OCI-M2 (cell line): ENCODE measurements at regions not wholly inside any gene's neighbourhood (a gene's known extent, or its start where the extent isn't known, plus 50 kb on each side); places are given as distances from the start of the nearest gene placed in this dataset.

Experiments
- DNase-seq: peaks from one replicate; lab custom pipeline; 2025; ENCODE audit not compliant: unreplicated experiment; lab: John Stamatoyannopoulos, UW

GRCh38 chr1:240018617-240019016 lies 73.1 kb upstream of the FMN2 start:
- no peak for DNase-seq

GRCh38 chr1:240019524-240019923 lies 72.2 kb upstream of the FMN2 start:
- DNase-seq = no peak

- DNase-seq = no peak
These were observed 70.8 kb upstream of the FMN2 start for GRCh38 chr1:240020871-240021270.

- DNase-seq = no peak
These were observed 70.0 kb upstream of the FMN2 start for GRCh38 chr1:240021709-240022108.

- DNase-seq = no peak
These were observed 64.6 kb upstream of the FMN2 start for GRCh38 chr1:240027059-240027462.

- DNase-seq = no peak
These were observed 62.3 kb upstream of the FMN2 start for GRCh38 chr1:240029418-240029817.

- DNase-seq = no peak
These were observed 61.4 kb upstream of the FMN2 start for GRCh38 chr1:240030236-240030635.

- no peak for DNase-seq
These were observed 60.7 kb upstream of the FMN2 start for GRCh38 chr1:240031009-240031408.

- no peak for DNase-seq
These were observed 60.3 kb upstream of the FMN2 start for GRCh38 chr1:240031414-240031813.

- DNase-seq = no peak
These were observed 58.3 kb upstream of the FMN2 start for GRCh38 chr1:240033406-240033805.

- no peak for DNase-seq
These were observed 55.2 kb upstream of the FMN2 start for GRCh38 chr1:240036526-240036925.
